CD4-positive, alpha-beta T cell treated with Interferon gamma for 1 hour (primary cell): ENCODE measurements at regions not wholly inside any gene's neighbourhood (a gene's known extent, or its start where the extent isn't known, plus 50 kb on each side); places are given as distances from the start of the nearest gene placed in this dataset.

Source experiments
- DNase-seq: peaks from one replicate; pipeline ENCODE4 v3.0.0-alpha.2; 2020

GRCh38 chr16:79876332-79876730 is 275.8 kb upstream of the MAF start:
- DNase-seq = no peak

- DNase-seq = no peak
Measured at GRCh38 chr16:79874391-79874790, 273.9 kb upstream of the MAF start.

- DNase-seq = no peak
Measured at GRCh38 chr16:79873825-79874224, 273.3 kb upstream of the MAF start.

GRCh38 chr16:79871906-79872305 is 271.4 kb upstream of the MAF start:
- DNase-seq = no peak

GRCh38 chr16:79870016-79870886 is 269.7 kb upstream of the MAF start:
- no peak for DNase-seq

GRCh38 chr16:79869304-79870015 is 268.9 kb upstream of the MAF start:
- no peak for DNase-seq

- no peak for DNase-seq
Measured at GRCh38 chr16:79868841-79869240, 268.3 kb upstream of the MAF start.

- no peak for DNase-seq
Measured at GRCh38 chr16:79867425-79867997, 267.0 kb upstream of the MAF start.

- DNase-seq = no peak
Measured at GRCh38 chr16:79865918-79866317, 265.4 kb upstream of the MAF start.

GRCh38 chr16:79864781-79865391 is 264.3 kb upstream of the MAF start:
- no peak for DNase-seq

- no peak for DNase-seq
Measured at GRCh38 chr16:79864032-79864780, 263.7 kb upstream of the MAF start.

GRCh38 chr16:79863128-79864031 is 262.8 kb upstream of the MAF start:
- DNase-seq = no peak

- no peak for DNase-seq
Measured at GRCh38 chr16:79862601-79863000, 262.1 kb upstream of the MAF start.

GRCh38 chr16:79856581-79856980 is 256.0 kb upstream of the MAF start:
- no peak for DNase-seq

- DNase-seq = no peak
Measured at GRCh38 chr16:79850348-79850747, 249.8 kb upstream of the MAF start.

GRCh38 chr16:79849119-79849518 is 248.6 kb upstream of the MAF start:
- no peak for DNase-seq

- no peak for DNase-seq
Measured at GRCh38 chr16:79848719-79849118, 248.2 kb upstream of the MAF start.

GRCh38 chr16:79847569-79847968 is 247.0 kb upstream of the MAF start:
- DNase-seq = no peak

- DNase-seq = no peak
Measured at GRCh38 chr16:79847101-79847500, 246.6 kb upstream of the MAF start.

GRCh38 chr16:79845734-79846135 is 245.2 kb upstream of the MAF start:
- DNase-seq = no peak

- DNase-seq = no peak
Measured at GRCh38 chr16:79845033-79845733, 244.6 kb upstream of the MAF start.
